ENCODE measurements at regions not wholly inside any gene's neighbourhood (a gene's known extent, or its start where the extent isn't known, plus 50 kb on each side); places are given as distances from the start of the nearest gene placed in this dataset.

DNA sequence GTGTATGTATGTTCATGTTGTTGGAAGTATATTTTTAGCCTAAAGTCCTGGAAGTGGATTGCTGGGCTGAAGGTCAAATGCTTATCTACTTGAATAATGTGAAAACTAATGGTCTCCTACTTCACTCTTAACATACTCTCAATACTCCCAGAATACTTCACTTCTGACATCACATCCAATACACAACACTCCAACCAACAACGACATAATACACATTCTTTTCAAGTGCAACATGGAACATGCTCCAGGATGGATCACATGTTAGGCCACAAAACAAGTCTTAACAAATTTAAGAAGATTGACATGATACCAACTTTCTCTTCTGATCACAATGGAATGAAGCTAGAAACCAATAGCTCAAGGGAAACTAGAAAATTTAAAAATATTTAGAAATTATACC is 126.9 kb upstream of the ADCY1 start:
- TF ChIP-seq POLR2AphosphoS5 (IDR thresholded peaks at IDR 0.05) (no peak), POLR2A (IDR thresholded peaks at IDR 0.05) (no peak)
- TF ChIP-seq, protein P1, sequence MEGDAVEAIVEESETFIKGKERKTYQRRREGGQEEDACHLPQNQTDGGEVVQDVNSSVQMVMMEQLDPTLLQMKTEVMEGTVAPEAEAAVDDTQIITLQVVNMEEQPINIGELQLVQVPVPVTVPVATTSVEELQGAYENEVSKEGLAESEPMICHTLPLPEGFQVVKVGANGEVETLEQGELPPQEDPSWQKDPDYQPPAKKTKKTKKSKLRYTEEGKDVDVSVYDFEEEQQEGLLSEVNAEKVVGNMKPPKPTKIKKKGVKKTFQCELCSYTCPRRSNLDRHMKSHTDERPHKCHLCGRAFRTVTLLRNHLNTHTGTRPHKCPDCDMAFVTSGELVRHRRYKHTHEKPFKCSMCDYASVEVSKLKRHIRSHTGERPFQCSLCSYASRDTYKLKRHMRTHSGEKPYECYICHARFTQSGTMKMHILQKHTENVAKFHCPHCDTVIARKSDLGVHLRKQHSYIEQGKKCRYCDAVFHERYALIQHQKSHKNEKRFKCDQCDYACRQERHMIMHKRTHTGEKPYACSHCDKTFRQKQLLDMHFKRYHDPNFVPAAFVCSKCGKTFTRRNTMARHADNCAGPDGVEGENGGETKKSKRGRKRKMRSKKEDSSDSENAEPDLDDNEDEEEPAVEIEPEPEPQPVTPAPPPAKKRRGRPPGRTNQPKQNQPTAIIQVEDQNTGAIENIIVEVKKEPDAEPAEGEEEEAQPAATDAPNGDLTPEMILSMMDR (IDR thresholded peaks at IDR 0.05) = no peak
